ENCODE measurements at regions not wholly inside any gene's neighbourhood (a gene's known extent, or its start where the extent isn't known, plus 50 kb on each side); places are given as distances from the start of the nearest gene placed in this dataset.

GRCh38 chr18:60698901-60699300, 326.3 kb upstream of the MC4R start:
- Mint-ChIP-seq H3K9me3 (ENCODE audit: low read depth) (no peaks in the 10 kb centered on the region), H3K27me3 (no peaks in the 10 kb centered on the region), H3K36me3 (ENCODE audit: insufficient read depth) (no peaks in the 10 kb centered on the region), H3K27ac (no peak overlapping the region), H3K4me3 (ENCODE audit: low read depth) (no peak overlapping the region), H3K4me1 (ENCODE audit: low read depth) (peaks cover 3% of the 10 kb centered on the region)
- no peak for DNase-seq (ENCODE audit: low spot score, unreplicated experiment)
- TF ChIP-seq CTCF (IDR thresholded peaks at IDR 0.05; ENCODE audit: unreplicated experiment), result no peak

- Mint-ChIP-seq H3K9me3 (ENCODE audit: low read depth) (no peaks in the 10 kb centered on the region), H3K27ac (no peak overlapping the region), H3K4me3 (ENCODE audit: low read depth) (no peak overlapping the region), H3K36me3 (ENCODE audit: insufficient read depth) (no peaks in the 10 kb centered on the region), H3K4me1 (ENCODE audit: low read depth) (no peaks in the 10 kb centered on the region), H3K27me3 (no peaks in the 10 kb centered on the region)
- DNase-seq (ENCODE audit: low spot score, unreplicated experiment), result no peak
- TF ChIP-seq CTCF (IDR thresholded peaks at IDR 0.05; ENCODE audit: unreplicated experiment), result no peak
Measured at GRCh38 chr18:60722742-60723141, 350.2 kb upstream of the MC4R start.

- Mint-ChIP-seq H3K27ac (no peak overlapping the region), H3K4me1 (ENCODE audit: low read depth) (no peaks in the 10 kb centered on the region)
- TF ChIP-seq CTCF (IDR thresholded peaks at IDR 0.05; ENCODE audit: unreplicated experiment), result no peak
Measured at GRCh38 chr18:60732143-60732542, 359.6 kb upstream of the MC4R start.

GRCh38 chr18:60739212-60739611, 366.6 kb upstream of the MC4R start:
- Mint-ChIP-seq H3K4me1 (ENCODE audit: low read depth) (no peaks in the 10 kb centered on the region), H3K4me3 (ENCODE audit: low read depth) (no peak overlapping the region), H3K36me3 (ENCODE audit: insufficient read depth) (no peaks in the 10 kb centered on the region), H3K9me3 (ENCODE audit: low read depth) (no peaks in the 10 kb centered on the region), H3K27ac (no peak overlapping the region), H3K27me3 (no peaks in the 10 kb centered on the region)
- TF ChIP-seq CTCF (IDR thresholded peaks at IDR 0.05; ENCODE audit: unreplicated experiment), result no peak
- DNase-seq (ENCODE audit: low spot score, unreplicated experiment), result no peak

More at GRCh38 chr18:60732143-60732542, 359.6 kb upstream of the MC4R start:
- DNase-seq (ENCODE audit: low spot score, unreplicated experiment), result no peak
- no peaks in the 10 kb centered on the region for H3K9me3 Mint-ChIP-seq (ENCODE audit: low read depth)
- H3K4me3 Mint-ChIP-seq (ENCODE audit: low read depth), result no peak overlapping the region
- no peaks in the 10 kb centered on the region for H3K27me3 Mint-ChIP-seq
- H3K36me3 Mint-ChIP-seq (ENCODE audit: insufficient read depth), result no peaks in the 10 kb centered on the region

GRCh38 chr18:60740313-60740712, 367.7 kb upstream of the MC4R start:
- Mint-ChIP-seq H3K4me3 (ENCODE audit: low read depth) (no peak overlapping the region), H3K4me1 (ENCODE audit: low read depth) (no peaks in the 10 kb centered on the region), H3K27ac (no peak overlapping the region), H3K27me3 (no peaks in the 10 kb centered on the region), H3K9me3 (ENCODE audit: low read depth) (no peaks in the 10 kb centered on the region), H3K36me3 (ENCODE audit: insufficient read depth) (no peaks in the 10 kb centered on the region)
- no peak for DNase-seq (ENCODE audit: low spot score, unreplicated experiment)
- no peak for TF ChIP-seq CTCF (IDR thresholded peaks at IDR 0.05; ENCODE audit: unreplicated experiment)
